ENCODE measurements at regions not wholly inside any gene's neighbourhood (a gene's known extent, or its start where the extent isn't known, plus 50 kb on each side); places are given as distances from the start of the nearest gene placed in this dataset.

DNA sequence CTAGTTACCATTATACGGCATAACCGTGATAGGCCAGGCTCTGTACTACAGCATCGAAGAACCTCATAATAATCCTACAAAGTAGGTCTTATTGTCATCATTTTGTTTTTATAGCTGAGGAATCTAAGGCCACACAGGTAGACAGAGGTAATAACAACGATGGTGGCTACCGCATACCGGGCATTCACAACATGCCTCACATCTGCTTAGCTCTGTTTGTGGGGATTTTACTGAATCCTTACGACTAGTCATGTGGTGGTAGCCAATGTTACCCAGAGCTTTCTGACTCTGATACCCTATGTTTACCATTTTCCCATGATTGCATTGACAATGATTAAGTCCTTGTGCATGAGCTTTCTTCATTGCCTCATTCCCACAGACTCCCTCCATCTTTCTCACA lies 269.4 kb downstream of the TCF7L2 start:
- Histone ChIP-seq H3K9me3 (ENCODE audit: low read length) (no peaks in the 10 kb centered on the region), H2AFZ (ENCODE audit: low read depth, low read length) (no peak overlapping the region), H3K36me3 (ENCODE audit: insufficient read depth, low read length) (no peaks in the 10 kb centered on the region), H3K4me3 (ENCODE audit: low read length) (no peak overlapping the region), H3K4me1 (ENCODE audit: insufficient read depth, low read length) (no peaks in the 10 kb centered on the region), H3K27me3 (ENCODE audit: insufficient read depth, low read length) (no peaks in the 10 kb centered on the region)

DNA sequence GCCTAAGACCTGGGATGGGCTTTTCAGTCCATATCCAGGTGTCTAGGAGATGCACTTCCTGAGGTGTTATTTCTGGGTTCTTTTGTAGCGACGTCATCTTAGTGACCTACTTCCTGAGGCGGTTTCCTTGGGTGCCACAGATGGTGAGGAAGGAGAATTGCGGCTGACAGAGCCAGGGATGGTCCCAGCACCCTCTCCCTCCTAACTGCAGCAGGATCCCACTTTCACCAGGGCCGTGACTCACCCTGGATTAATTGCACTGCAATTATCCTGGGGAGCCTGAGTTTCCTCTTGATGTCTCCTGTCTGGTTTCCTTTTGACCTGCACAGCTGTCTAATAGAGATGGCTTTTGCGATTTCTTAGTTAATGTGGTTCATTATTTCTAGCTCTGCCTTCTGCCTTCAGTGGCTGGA lies 271.7 kb downstream of the TCF7L2 start:
- H3K27me3 ChIP-seq (ENCODE audit: insufficient read depth, low read length) = no peaks in the 10 kb centered on the region
- no peaks in the 10 kb centered on the region for H3K4me1 ChIP-seq (ENCODE audit: insufficient read depth, low read length)
- H3K36me3 ChIP-seq (ENCODE audit: insufficient read depth, low read length) = no peaks in the 10 kb centered on the region
- H2AFZ ChIP-seq (ENCODE audit: low read depth, low read length) = no peak overlapping the region
- H3K4me3 ChIP-seq (ENCODE audit: low read length) = no peak overlapping the region
- H3K9me3 ChIP-seq (ENCODE audit: low read length) = no peaks in the 10 kb centered on the region

DNA sequence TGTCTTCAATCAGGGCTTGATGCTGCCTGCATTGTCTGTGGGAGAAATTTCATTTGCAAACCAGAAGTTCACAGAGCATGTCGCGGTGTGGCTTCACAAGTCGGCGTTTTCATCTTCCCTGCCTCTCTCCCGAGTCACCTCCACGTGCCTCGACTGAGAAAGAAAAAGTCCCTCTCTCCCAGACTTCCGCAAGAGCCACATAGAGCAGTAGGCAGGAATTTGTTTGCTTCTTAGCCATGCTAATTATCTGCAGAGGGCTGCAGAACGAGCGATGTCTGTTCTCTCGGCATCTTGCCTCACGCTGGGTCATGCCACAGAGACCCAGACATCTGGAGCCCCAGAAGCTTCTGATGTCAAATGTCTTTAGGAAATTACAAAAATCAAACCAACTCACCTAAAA lies 272.2 kb downstream of the TCF7L2 start:
- Histone ChIP-seq H3K27me3 (ENCODE audit: insufficient read depth, low read length) (no peaks in the 10 kb centered on the region), H3K4me1 (ENCODE audit: insufficient read depth, low read length) (no peaks in the 10 kb centered on the region), H3K4me3 (ENCODE audit: low read length) (no peak overlapping the region), H3K9me3 (ENCODE audit: low read length) (no peaks in the 10 kb centered on the region), H3K36me3 (ENCODE audit: insufficient read depth, low read length) (no peaks in the 10 kb centered on the region), H2AFZ (ENCODE audit: low read depth, low read length) (no peak overlapping the region)

GRCh38 chr10:113225364-113225763 lies 275.3 kb downstream of the TCF7L2 start:
- Histone ChIP-seq H2AFZ (ENCODE audit: low read depth, low read length) (no peak overlapping the region), H3K27me3 (ENCODE audit: insufficient read depth, low read length) (no peaks in the 10 kb centered on the region), H3K4me3 (ENCODE audit: low read length) (no peak overlapping the region), H3K9me3 (ENCODE audit: low read length) (no peaks in the 10 kb centered on the region), H3K4me1 (ENCODE audit: insufficient read depth, low read length) (peaks cover 6% of the 10 kb centered on the region), H3K36me3 (ENCODE audit: insufficient read depth, low read length) (no peaks in the 10 kb centered on the region)

- Histone ChIP-seq H2AFZ (ENCODE audit: low read depth, low read length) (no peak overlapping the region), H3K4me3 (ENCODE audit: low read length) (no peak overlapping the region), H3K27me3 (ENCODE audit: insufficient read depth, low read length) (no peaks in the 10 kb centered on the region), H3K36me3 (ENCODE audit: insufficient read depth, low read length) (no peaks in the 10 kb centered on the region), H3K9me3 (ENCODE audit: low read length) (no peaks in the 10 kb centered on the region), H3K4me1 (ENCODE audit: insufficient read depth, low read length) (peaks cover 6% of the 10 kb centered on the region)
Observed at GRCh38 chr10:113225903-113226302, 275.9 kb downstream of the TCF7L2 start.

GRCh38 chr10:113226399-113226798 lies 276.4 kb downstream of the TCF7L2 start:
- H2AFZ ChIP-seq (ENCODE audit: low read depth, low read length) = no peak overlapping the region
- no peak overlapping the region for H3K4me3 ChIP-seq (ENCODE audit: low read length)
- no peaks in the 10 kb centered on the region for H3K9me3 ChIP-seq (ENCODE audit: low read length)
- H3K36me3 ChIP-seq (ENCODE audit: insufficient read depth, low read length) = no peaks in the 10 kb centered on the region
- H3K4me1 ChIP-seq (ENCODE audit: insufficient read depth, low read length) = peaks cover 6% of the 10 kb centered on the region
- no peaks in the 10 kb centered on the region for H3K27me3 ChIP-seq (ENCODE audit: insufficient read depth, low read length)

GRCh38 chr10:113226831-113227445 lies 276.9 kb downstream of the TCF7L2 start:
- no peaks in the 10 kb centered on the region for H3K36me3 ChIP-seq (ENCODE audit: insufficient read depth, low read length)
- H3K4me3 ChIP-seq (ENCODE audit: low read length) = no peak overlapping the region
- no peaks in the 10 kb centered on the region for H3K27me3 ChIP-seq (ENCODE audit: insufficient read depth, low read length)
- no peak overlapping the region for H2AFZ ChIP-seq (ENCODE audit: low read depth, low read length)
- H3K9me3 ChIP-seq (ENCODE audit: low read length) = no peaks in the 10 kb centered on the region
- peaks cover 6% of the 10 kb centered on the region for H3K4me1 ChIP-seq (ENCODE audit: insufficient read depth, low read length)

DNA sequence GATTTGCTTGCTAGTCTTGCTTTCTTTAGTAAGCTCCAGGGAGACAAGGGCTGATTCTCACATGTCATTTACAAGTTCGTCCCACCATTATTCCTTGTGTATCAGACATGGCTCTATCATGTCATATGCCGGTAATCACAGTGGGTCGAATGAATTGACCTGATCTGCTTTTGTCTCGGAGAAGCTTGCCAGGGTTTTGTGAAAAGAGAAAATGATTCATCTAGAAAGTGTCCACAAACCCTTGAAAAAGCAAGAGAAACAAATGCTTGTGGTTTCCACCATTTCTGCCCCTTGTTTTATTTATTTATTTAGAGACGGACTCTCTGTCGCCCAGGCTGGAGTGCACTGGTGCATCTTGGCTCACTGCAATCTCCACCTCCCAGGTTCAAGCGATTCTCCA lies 278.5 kb downstream of the TCF7L2 start:
- Histone ChIP-seq H3K36me3 (ENCODE audit: insufficient read depth, low read length) (no peaks in the 10 kb centered on the region), H3K9me3 (ENCODE audit: low read length) (no peaks in the 10 kb centered on the region), H3K4me1 (ENCODE audit: insufficient read depth, low read length) (peaks cover 6% of the 10 kb centered on the region), H3K27me3 (ENCODE audit: insufficient read depth, low read length) (no peaks in the 10 kb centered on the region), H2AFZ (ENCODE audit: low read depth, low read length) (no peak overlapping the region), H3K4me3 (ENCODE audit: low read length) (no peak overlapping the region)

DNA sequence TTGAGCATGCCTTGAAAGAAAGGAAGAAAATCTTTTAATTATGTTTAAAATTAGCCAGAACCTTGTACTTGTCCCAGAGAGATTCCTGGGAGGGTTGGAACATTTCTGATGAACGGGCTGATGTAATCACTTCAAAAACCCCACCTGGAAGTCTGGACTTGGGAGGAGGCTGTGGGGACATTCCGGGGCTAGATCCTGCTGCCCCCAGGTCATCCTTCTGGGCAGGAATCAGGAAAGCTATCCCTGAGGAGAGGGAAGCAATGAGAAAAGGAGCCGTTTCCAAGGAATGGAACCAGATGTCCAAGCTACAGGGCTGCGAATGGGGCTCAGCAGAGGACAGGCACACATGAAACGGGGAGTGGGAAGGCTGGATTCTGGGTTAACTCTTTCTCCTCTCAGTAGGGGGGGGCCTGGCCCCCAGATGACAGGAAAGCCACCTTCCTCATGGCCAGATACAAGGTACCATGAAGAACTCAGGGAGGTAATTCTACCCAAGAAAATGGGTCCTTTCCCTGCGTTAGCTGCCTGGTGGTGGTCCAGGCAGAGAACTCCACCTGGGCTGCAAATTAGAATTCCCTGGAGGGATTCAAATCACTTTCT lies 280.1 kb downstream of the TCF7L2 start:
- H3K36me3 ChIP-seq (ENCODE audit: insufficient read depth, low read length) = no peaks in the 10 kb centered on the region
- no peaks in the 10 kb centered on the region for H3K9me3 ChIP-seq (ENCODE audit: low read length)
- peaks cover 6% of the 10 kb centered on the region for H3K4me1 ChIP-seq (ENCODE audit: insufficient read depth, low read length)
- no peaks in the 10 kb centered on the region for H3K27me3 ChIP-seq (ENCODE audit: insufficient read depth, low read length)
- no peak overlapping the region for H3K4me3 ChIP-seq (ENCODE audit: low read length)
- no peak overlapping the region for H2AFZ ChIP-seq (ENCODE audit: low read depth, low read length)

- Histone ChIP-seq H2AFZ (ENCODE audit: low read depth, low read length) (no peak overlapping the region), H3K4me1 (ENCODE audit: insufficient read depth, low read length) (peaks cover 16% of the 10 kb centered on the region), H3K36me3 (ENCODE audit: insufficient read depth, low read length) (no peaks in the 10 kb centered on the region), H3K27me3 (ENCODE audit: insufficient read depth, low read length) (no peaks in the 10 kb centered on the region), H3K4me3 (ENCODE audit: low read length) (no peak overlapping the region), H3K9me3 (ENCODE audit: low read length) (peaks cover 3% of the 10 kb centered on the region)
Observed at GRCh38 chr10:113232928-113233511, 283.0 kb downstream of the TCF7L2 start.

GRCh38 chr10:113234481-113234880 lies 284.4 kb downstream of the TCF7L2 start:
- Histone ChIP-seq H3K36me3 (ENCODE audit: insufficient read depth, low read length) (no peaks in the 10 kb centered on the region), H3K27me3 (ENCODE audit: insufficient read depth, low read length) (peaks cover 5% of the 10 kb centered on the region), H3K9me3 (ENCODE audit: low read length) (peaks cover 3% of the 10 kb centered on the region), H3K4me1 (ENCODE audit: insufficient read depth, low read length) (peaks cover 10% of the 10 kb centered on the region), H2AFZ (ENCODE audit: low read depth, low read length) (no peak overlapping the region), H3K4me3 (ENCODE audit: low read length) (no peak overlapping the region)

- H2AFZ ChIP-seq (ENCODE audit: low read depth, low read length) = no peak overlapping the region
- no peak overlapping the region for H3K4me3 ChIP-seq (ENCODE audit: low read length)
- H3K27me3 ChIP-seq (ENCODE audit: insufficient read depth, low read length) = peaks cover 7% of the 10 kb centered on the region
- H3K4me1 ChIP-seq (ENCODE audit: insufficient read depth, low read length) = peaks cover 10% of the 10 kb centered on the region
- no peaks in the 10 kb centered on the region for H3K36me3 ChIP-seq (ENCODE audit: insufficient read depth, low read length)
- peaks cover 3% of the 10 kb centered on the region for H3K9me3 ChIP-seq (ENCODE audit: low read length)
Observed at GRCh38 chr10:113235508-113235907, 285.5 kb downstream of the TCF7L2 start.

GRCh38 chr10:113236998-113237397 lies 287.0 kb downstream of the TCF7L2 start:
- H3K9me3 ChIP-seq (ENCODE audit: low read length) = peaks cover 3% of the 10 kb centered on the region
- peaks cover 10% of the 10 kb centered on the region for H3K4me1 ChIP-seq (ENCODE audit: insufficient read depth, low read length)
- H2AFZ ChIP-seq (ENCODE audit: low read depth, low read length) = peak overlapping the region; percentile 35
- H3K36me3 ChIP-seq (ENCODE audit: insufficient read depth, low read length) = no peaks in the 10 kb centered on the region
- peaks cover 16% of the 10 kb centered on the region for H3K27me3 ChIP-seq (ENCODE audit: insufficient read depth, low read length)
- H3K4me3 ChIP-seq (ENCODE audit: low read length) = no peak overlapping the region

Data from neuron (in vitro differentiated cells).